Daoy (cell line): ENCODE measurements at regions not wholly inside any gene's neighbourhood (a gene's known extent, or its start where the extent isn't known, plus 50 kb on each side); places are given as distances from the start of the nearest gene placed in this dataset.
A peak's percentile ranks its signal among the peaks of the same experiment; 100 is the strongest.

Experiments
- DNase-seq: peaks from one replicate; pipeline ENCODE4 v3.0.0-alpha.2; 2015; ENCODE audit warnings: low read depth

DNA sequence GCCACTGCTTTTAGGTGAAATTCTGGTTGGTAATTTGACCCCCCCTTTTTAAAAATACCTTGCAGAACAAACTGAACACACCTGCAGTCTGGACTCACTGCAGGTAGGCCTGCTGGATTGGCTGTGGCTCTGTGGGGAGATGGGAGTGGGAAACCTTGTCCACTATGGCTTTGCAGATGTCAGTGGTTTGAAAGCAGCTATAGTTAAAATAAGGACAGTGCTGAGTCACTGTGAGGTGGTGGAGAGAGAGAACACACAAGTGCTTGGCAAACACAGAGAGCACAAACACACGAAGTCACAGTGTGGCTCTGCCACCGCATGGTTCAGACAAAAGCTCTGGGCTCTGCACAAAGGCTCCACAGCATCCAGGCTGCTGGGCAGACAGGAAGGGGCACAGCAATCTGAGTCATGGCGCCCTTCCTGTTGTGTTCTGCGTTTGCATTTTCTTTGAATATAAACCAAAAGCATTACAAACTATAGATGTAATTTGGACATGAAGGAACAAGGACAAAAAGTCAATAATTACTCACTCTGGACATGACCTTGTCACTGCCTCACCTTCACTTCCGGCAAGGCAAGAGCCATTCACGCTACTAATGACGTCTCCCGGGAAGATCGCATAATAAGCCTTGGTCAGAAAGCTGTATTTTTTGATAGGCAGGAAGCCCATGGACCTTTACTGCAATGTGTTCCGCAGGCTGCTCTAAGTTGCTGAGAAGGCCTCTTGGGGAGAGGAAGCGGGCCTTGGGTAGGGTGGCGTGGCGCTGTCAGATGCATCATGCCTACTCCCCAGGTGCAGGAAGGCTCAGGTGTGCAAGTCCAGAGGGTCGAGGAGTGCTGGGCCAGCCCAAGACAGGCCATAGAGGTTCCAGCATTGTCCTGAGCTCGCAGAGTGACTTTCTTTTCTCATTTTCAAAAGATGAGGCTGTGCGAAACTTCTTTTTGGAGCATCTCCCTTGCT, 60.1 kb upstream of the MED9 start:
- peak; percentile 54 for DNase-seq

DNA sequence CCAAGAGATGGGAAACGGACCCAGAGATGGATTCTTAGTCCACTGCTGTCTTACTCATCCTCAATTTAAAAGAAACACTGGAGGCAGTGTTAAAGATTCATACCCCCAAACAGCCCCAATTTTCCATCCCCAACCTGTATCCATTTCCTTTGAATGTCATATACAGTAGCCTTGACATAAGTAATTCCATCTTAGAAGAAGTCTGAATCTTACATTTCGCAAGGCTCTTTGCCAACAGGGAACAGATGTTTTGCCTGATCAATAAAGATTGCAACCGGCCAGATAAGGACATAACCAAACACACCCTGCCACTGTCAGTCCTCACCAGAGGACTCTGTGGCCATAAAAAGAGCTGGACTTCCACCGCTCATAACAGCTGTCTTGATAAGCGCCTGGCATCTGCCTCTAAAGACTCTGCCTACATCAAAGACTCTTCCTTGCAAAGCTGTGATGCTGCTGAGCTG, 59.0 kb upstream of the MED9 start:
- DNase-seq, result no peak

DNA sequence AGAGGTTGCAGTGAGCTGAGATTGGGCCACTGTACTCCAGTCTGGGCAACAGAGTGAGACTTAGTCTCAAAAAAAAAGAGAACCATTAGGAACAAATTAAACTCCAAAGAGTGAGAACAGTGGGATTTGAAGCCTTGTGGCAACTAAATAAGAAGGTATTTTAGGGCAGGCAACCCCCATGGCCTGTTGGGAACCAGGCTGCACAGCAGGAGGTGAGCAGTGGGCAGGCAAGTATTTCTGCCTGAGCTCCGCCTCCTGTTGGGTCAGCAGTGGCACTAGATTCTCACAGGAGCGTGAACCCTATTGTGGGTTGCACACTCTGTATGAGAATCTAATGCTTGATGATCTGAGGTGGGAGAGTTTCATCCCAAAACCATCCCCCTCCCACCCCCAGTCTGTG, 57.6 kb upstream of the MED9 start:
- DNase-seq, result no peak

- no peak for DNase-seq
Measured at GRCh38 chr17:17419631-17420030, 57.2 kb upstream of the MED9 start.

GRCh38 chr17:17420082-17420481, 56.7 kb upstream of the MED9 start:
- no peak for DNase-seq

DNA sequence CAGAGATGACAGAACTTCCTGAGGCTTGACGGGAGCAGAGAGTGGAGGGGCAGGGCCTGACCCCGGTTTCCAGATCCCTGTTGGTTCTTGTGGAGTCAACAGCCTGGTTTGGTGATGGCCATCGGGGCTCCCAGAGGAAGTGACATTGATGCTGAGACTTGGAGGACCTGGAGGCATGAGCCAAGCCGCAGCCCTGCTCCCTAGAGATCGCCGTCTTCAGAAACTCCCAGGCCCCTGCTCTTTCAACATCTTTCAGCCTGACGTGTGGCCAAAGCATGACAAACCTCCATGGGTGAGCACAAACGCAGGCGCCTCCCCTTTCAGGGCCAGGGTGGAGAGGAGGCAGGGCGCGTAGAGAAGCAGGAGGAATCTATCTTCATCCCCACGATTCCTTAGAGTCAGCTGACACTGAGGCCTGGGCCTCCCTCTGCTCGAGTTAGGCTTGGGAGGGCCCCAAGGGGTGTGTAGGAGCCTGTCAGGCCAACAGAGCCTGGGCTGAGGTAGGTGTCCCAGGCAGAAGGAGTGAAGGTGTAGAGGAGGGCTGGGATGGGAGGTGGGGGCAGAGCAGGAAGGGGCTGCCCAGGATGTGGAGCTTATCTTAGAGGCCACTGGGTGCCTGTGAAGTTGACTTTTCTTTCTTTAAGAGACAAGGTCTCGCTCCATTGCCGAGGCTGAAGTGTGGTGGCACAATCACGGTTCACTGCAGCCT, 56.1 kb upstream of the MED9 start:
- peak; percentile 32 for DNase-seq

GRCh38 chr17:17421346-17422216, 55.2 kb upstream of the MED9 start:
- DNase-seq, result no peak

GRCh38 chr17:17422217-17422610, 54.6 kb upstream of the MED9 start:
- no peak for DNase-seq

- DNase-seq, result no peak
Measured at GRCh38 chr17:17422641-17423040, 54.2 kb upstream of the MED9 start.

DNA sequence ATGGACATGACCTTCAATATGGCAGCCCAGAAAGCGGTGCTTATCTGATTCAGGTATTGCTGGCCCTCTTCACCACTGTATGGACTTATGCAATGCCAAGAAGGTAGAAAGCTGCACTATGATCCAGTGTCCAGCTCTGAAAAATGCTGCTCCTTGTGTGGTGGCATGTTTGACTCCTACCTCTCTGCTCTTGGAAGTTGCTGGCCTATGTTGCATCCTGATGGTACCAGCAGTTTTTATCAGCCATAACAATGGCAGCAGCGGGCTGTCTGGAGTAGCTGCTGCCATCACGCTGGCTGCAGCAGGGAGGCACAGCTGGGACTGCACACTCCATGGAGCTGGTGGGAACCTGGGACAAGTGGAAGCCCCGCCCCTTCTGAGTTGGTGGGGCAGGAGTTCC, 53.1 kb upstream of the MED9 start:
- no peak for DNase-seq

DNA sequence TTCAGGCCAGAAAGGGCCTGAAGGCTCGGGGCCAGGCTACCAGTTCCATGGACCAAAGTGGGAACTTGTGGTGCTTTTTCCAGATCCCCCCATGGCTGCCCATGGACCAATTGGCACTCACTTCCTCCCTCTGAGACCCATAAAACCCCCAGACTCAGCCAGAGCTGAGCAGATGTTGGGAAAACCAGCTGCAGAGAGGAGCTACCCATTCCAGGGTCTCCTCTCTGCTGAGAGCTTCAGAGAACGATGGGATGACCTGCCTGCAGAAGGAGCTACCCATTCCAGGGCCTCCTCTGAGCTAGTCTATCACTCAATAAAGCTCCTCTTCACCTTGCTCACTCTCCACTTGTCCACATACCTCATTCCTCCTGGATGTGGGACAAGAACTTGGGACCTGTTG, 52.2 kb upstream of the MED9 start:
- DNase-seq, result no peak

DNA sequence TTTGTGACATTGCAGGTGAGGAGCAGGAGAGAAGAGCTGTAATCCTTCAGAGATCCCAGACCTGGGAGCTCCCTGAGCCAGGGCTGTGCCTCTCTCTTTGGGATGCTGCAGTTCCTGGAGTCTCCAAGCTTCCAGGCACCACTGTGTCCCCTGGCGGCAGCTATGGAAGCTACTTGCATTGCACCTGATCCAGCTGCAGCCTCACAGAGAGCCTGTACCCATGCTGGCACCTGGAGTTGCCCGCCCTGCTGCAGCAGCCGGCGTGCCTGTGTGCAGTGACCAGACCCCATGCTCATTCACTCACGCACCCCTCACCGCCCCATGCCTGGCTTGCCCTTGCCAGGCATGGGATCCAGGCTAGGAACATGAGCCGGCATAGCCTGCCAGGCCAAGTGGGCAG, 51.8 kb upstream of the MED9 start:
- DNase-seq, result no peak

DNA sequence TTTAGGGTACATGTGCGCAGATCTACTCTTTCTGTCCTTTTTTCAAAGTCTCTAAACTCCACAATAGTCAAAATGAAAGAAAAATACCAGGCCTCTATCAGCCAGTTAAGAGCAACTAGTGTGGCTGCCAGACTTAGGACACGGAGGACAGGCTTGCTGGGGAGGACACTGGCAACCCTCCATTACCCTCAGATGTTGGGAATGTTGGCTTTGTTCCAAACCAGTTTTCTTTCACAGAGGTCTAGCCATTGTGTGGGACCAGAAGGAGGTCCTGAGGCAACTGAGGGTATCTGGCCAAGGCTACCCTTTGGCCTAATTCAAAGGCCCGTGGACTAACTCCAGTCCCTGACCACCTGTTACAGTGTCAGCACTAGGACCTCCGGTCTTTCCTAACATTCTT, 51.2 kb upstream of the MED9 start:
- DNase-seq, result no peak

- no peak for DNase-seq
Measured at GRCh38 chr17:17426184-17426583, 50.6 kb upstream of the MED9 start.
